HG03439 (cell line): ENCODE measurements at regions not wholly inside any gene's neighbourhood (a gene's known extent, or its start where the extent isn't known, plus 50 kb on each side); places are given as distances from the start of the nearest gene placed in this dataset.

Experiments
- ATAC-seq: cut with Tn5 transposase; IDR thresholded peaks from one replicate; pipeline ENCODE4 v1.9.1; 2021; ENCODE audit warnings: mild to moderate bottlenecking, moderate library complexity; ENCODE audit not compliant: unreplicated experiment

DNA sequence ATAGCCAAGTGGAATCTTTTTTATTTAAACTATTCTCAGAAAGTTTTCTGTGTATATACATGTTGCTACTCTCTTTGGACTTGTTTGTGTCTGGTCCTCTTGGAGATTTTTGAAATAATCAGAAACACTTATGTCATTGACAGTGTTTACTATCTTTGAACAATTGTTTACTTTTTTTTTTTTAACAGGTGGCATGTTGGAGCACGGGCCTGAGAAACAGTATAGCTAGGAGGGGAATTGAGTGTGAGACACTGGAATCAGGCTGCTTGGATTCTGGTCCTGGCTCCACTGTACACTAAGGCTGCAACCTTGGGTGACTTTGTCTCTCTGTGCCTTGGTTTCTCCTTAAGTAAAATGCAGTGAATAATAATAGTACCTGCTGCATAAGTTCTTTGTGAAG, 279.6 kb downstream of the PRL start:
- no peak for ATAC-seq

DNA sequence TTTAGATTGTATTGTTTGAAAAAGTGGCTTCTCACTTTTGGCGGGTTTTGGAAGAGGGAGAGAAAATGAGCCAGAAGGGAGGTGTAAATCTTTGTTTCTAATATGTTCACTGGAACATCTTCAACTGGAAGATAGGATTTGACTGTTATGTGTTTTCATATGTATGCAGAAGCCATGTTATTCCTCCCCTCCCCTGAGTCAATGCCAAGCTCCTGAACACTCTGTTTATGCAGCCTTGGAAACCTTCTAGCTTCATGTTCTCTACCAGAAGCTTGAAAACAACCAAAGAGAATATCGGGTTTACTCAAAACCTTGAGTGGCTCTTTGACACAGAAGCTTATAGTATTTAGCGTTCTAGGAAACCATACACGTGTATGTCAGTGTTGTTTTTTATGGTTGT, 279.1 kb downstream of the PRL start:
- ATAC-seq = no peak

DNA sequence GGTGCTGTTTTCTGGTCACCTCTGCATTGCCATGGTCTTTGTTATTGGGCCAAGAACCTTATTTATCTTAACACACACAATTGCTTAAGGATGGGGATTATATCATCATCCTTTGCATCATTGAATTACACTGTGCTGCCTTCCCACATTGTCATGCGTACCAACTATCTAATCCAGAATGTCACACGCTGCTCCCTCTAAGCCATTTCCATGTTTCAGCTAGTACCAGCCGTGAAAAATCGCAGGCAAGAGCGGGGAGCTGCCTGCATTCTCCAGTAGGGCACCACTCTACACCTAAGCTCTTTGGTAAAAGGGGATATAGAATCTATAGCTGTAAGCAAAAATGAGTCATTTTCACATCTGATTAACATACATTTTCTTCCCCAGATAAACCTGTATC, 277.0 kb downstream of the PRL start:
- ATAC-seq = no peak

DNA sequence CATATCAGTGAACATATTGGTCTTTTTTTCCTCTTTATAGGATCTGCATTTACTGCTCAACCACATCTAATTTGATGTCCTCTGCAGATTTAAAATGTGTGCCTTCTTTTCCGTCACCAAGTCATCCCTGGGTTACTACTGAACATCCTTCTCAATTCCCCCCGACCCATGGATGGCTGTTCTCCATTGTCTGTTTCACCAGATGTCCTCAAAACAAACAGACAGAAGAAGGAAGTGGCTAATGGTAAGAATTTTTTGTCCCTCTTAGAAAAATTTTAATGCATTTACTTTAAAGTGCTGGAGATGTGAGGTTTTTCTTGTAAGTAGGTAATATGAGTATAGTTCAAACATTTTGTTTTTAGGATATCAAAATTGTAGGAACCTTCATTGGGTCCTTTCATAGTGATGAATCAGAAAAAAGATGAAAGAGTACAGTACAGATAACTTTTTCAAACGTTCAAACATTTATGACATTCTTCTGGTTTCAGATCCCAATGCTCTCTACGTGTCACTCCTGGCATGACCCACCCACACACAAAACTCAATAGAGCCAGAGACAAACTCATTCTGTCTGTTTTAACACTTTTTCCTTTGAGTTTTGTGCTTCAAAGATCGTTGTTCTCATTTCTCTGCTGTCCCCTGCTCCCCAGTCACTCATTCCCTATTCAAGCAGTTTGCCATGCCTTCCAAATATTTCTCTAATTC, 276.4 kb downstream of the PRL start:
- no peak for ATAC-seq

DNA sequence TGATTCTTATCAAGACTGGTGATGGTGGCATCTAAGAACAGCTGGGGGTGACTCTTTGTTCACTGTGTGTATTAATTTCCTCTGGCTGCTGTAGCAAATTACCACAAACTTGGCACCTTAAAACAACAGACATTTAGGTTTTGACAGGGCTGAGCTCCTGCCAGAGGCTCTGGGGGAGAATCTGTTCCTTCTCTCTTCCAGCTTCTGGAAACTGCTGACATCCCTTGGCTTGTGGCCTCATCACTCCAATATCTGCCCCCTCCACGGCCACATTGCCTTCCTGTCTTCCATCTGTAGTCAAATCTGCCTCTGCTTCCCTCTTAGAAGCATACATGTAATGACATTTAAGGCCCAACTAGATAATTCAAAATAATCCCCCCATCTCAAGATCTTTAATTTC, 274.9 kb downstream of the PRL start:
- ATAC-seq = no peak

DNA sequence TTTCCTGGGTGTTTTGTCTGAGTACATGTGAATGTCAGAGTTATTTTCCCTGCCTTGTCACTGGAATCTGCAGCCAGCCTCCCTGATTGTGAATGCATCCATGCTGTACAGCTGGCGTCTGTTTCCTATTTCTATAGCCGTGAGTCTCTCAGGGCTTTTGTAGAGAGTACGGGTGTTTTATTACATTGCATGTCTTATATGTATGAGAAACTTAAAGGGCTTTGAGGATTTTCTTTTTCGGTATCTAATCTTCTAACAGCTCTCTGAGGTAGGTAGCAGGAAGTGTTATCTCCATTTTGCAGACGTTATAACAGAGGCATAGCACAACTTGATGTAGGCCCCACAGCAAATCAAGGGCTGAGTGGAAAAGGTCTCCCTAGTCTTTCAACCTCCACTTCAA, 272.9 kb downstream of the PRL start:
- ATAC-seq = no peak

DNA sequence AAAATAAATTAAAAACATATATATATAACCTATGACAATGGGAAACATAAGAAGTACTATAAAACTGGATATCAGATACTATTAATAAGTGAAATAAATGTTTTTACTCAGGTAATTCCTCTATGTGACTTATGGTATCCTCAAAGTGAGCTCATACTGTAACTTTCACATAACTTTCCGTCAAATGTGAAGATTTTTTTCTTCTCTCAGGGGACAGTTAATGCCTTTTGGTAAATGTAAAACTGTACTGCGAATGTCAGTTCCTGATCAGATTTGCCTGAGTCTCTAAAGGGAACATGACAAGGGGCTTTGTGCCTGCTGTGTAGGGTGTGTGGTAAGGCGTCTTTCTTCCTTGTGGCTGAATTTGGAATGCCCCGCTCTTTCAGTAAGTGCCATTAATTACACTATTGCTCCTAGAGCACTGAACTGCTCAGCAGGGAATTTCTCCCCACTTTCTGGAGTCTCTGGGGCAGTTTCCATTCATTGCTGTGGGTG, 271.8 kb downstream of the PRL start:
- no peak for ATAC-seq

DNA sequence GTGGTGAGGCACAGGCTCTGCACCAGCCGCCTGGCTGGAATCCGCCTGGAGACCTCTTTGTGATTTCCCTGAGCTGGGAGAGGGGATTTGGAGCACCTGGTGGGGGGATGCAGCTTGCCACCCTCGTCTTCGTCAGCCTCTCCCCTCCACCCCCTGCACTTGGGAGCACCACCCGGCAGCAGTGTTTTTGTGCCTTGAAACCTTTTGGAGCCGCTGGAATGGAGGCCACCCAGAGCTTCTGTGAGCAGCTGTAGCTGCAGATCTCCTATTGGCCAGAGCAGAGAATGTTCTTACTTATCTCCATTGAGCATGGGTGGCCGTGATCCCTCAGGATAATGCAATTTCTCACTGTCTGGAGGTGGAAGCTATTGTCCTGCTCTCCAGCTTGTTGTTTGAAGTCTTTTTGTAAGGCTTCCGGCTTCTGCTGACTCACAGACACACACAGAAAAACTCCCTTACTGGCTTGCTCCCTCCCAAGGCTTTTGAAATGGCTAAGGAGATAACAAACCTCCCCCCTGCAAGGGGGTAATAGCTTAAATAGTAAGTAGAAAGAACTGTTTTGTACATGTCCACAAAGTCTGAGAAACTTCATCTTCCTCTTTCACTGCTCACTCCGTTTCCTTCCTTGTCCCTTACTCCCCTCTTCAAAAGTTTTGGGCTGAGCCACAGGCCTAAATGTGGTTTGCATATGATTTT, 271.2 kb downstream of the PRL start:
- no peak for ATAC-seq

DNA sequence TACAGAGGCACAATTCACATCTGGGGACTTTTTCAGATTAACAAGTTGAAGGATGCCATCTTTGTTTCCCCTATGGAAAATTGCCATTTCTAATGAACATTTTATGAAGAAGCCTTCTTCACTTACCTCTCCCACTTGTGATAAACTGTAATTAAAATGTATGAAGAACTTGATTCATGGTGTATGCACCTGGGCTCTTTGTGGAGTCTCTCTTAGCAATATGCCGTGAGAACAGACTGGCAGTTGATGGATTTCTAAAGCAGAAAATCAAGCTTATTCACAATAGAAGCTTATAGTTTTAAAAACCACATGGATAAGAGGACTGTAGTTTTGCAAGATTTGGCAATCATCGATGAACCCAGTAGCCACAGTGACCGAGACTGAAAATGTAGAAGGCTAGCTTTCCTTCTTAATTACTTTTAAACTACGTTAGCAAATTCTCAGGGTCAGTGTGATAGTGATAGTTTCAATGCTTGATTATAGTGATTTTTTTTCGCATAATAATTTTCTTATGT, 270.6 kb downstream of the PRL start:
- no peak for ATAC-seq

DNA sequence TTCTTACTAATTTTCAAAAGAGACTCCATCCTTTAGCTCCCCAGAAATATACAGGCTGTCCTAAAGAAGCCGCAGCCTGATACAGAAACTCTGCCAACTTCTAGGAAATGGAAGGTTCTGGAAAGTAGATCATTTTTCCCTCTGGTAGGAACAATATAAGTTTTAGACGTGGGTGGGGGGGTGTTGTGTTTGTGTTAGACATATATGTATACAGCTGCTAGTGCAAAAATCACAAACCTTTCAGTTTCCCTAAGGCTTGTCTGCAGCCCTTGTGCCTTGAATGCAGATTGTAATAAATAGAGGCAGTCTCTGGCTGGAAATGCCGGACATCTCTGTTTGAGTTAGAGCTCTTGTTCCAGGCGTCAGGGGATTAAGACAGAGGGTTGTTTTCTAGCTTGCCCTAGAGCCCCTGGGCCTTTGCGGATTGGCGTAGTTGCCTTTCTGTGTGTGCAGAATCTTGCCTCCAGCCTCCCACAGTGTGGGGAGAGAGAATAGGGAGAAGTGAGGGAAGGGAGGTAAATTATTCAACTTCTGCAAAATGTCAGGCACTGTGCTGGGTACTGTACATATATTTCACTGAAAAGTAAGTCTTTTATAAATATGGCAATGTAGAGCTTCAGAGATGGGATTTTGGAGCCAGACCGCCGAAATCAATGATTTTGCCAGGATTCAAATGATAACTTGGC, 269.7 kb downstream of the PRL start:
- ATAC-seq = no peak

DNA sequence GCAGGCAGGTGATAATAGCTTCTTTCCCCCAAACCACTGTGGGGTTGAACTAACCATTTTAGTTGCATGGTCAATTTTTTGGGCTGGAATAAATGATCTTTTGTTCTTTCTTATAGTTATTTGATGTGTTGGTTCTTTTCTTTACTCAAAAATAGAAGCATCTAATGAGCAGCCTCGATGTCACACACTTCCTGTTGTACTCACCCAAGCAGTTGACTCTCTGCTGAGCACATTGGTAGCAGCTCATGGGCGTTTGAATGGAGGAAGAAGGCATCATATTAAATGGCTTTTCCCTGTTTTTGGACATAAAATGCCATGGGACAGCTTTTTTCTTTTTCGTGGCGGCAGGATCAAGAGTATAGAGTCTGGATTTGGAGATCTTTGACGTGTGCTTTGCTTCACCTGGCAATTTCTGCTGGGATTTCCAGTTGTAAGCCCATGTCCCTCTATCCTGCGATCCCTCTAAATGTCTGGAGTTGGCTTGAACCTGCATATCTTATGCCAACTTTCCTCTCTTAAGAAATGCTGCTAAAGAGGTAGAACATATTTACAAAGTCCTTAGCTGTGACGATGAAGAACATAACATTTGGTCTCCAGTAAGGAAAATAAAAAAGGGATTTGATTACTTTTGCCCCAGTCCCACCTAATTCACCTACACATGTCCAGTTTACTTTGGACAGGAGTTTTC, 268.3 kb downstream of the PRL start:
- no peak for ATAC-seq

DNA sequence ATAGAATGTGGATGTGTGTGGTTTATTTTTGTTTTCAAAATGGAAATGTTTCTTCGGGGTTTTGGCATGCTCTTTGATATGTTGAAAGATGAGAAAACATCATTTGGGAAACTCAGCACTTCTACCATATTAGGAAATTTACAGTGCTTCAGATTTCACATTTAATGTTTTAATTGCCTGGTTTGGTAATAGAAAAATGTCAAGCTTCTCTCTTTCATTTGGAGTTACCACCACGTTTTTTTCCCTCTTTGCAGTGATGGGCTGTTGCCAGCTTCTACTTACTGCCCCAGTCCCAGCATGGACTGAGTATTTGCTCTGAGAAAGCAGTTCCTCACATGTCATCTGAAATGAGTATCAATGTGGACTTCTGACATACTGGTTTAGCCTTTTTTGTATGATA, 267.7 kb downstream of the PRL start:
- no peak for ATAC-seq

DNA sequence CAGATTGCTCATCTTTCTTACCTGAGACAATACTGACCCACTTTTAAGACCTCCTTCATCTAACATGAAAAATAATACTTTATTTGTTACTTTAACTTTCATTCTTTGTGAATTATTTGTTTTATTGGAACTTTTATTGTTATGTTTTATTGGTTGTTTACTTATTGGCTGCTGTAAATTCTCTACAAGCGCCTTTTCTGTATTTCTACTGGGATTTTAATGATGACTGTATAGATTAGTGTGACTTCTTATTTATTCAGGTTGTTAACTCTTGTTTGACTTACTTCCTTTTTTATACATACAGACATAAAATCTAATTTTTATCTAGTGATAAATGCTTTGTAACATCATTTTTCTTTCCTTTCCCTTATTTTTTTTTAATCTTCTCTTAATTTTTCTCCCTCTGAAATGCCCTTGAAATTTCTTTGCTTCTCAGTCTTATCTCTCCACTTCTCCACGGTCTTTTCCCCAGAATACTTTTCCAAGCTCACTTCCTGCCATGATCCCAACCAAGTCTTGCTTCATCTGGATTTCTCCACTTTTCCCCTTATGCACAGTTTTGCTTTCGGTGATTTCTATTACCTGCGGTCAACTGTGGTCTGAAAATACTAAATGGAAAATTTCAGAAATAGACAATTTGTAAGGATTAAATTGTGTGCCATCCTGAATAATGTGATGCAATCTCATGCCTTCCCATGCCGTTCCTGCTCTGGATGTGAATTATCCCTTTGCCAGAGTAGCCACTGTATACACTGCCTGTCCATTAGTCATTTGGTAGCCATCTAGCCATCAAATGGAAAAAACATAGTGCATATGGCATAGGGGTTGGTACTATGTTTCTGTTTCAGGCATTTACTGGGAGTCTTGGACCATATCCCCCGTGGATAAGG, 265.9 kb downstream of the PRL start:
- no peak for ATAC-seq

DNA sequence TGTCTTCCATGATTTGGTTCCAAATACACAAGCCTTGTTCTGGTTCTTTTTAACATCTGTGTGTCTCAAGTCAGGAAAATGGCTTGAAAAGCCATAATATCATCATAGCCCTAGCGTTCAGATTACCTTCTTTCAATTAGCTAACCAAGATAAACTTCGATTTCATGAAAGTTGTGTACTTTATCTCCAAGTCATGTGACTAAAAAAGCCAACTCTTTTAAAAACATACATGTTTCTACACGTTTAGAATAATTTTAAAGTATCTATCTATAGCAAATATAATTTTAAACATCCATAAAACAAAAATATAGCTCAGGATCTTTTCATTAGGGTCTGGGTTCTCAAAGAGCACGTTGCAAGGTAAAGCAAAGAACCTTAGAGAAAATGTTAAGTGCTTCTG, 261.1 kb downstream of the PRL start:
- ATAC-seq = no peak

DNA sequence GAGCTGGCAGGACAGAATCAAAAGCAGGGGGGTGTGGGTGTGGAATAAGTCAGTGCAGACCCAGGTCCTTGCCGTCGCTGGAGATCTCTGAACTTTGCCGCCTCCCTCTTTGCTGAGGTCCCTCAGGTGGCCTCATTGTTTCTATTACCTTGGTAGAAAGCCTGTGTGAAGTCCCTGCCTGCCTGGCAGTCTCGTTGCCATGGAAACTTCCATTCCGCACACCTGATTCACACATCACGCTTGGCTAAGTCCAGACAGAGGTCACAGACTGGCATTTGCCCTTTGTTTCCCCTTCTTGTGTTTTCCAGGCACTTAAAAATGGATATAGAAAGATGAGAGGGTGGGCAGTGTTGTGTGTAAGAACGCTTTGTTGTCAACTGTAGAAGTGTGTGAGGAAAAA, 260.6 kb downstream of the PRL start:
- no peak for ATAC-seq

DNA sequence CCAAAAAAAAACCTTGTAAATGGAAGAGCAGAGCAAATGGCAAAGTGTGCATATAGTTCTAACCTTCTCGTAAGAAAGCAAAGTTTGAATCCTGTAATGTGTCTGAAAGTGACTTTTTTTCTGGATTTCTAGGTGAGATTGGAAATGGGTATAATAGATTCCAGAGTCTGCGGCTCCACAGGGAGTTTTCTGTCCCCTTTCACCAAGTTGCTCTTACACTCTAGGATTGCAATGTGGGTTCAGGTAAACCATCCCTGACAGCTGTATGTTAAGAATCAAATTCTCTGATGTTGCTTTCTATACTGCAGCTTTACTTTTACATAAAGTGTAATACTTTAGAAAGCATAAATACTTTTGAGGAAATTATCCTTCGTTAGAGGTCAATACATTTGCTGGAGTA, 260.1 kb downstream of the PRL start:
- no peak for ATAC-seq

DNA sequence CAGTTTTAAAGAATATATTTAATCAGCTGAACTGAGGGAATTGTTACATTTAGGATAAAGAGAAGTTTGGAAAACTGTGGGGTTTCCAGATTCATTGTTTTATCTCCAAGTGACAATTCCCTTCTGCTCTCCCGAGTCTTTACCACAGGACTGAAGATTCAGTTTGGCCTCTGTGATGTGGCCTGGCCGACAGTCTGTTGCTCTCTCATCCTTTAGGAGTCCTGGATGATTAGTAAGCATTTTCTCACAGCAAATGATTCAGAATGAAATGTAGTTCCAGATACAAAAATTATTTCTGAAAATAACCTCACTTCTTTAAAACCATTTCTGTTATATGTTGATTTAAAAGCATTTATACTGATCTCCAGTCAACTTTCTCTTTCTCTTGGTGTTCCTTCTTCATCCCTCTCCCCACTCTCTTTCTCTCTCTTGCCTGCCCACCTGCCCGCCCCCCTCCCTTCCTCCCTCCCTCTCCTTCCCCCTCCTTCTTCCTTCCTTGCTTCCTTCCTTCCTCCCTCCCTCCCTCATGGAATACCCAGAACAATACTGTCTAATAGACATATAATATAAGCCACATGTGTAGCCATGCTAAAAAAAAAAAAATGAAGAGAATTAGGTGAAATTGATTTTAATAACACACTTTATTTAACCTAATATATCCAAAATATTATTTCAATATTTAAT, 254.9 kb downstream of the PRL start:
- no peak for ATAC-seq

DNA sequence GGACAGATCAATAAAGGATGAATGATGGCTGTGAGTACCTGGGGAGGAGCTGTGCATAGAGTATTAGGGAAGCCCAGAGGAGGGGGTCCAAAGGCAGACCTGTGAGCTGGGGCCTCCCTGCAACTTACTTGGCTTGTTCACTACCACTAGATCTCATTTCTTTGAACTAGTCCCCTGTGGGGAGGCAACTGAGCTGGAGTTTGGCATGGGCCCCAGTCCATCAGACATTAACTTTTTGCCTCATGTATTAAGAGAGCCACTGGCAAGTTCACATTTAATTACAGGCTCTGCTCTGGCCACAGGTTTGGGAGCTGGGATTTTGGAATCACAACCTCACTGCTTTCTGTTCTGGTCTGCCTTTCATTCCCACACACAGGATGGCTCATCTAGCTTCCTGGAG, 254.1 kb downstream of the PRL start:
- no peak for ATAC-seq

DNA sequence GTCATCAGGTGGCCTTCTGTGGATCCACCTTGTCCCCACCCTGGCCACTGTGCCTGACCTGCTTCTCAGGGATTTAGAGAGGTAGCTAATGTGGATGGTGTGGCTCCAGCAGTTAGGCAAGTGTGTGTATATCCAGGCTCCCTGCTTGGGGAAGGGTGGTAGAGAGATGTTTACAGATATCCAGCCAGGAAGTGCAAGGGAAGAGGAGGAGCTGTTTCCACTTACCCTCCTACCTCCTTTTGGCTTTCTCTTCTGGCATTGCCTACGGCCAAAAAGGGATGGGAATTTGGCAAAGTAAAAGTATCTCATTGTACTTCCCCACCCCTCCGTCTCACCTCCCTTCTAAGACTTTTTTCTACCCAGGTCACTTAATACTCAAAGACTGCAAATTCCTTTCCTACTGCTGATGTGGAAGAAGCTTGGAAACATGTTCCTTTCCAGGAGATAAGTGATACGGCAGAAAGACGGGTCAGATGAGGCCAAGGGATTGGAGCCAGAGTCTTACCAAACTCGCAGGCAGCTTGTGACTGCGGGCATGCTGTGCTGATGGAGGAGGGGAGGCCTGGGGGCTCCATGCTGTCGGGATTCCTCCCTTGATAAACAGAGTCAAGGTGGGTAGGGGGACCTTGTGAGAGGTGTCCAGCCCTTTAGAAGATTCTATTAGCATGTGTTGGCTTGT, 253.4 kb downstream of the PRL start:
- ATAC-seq = no peak
